Body of pancreas (tissue), 4 donors: ENCODE measurements at regions not wholly inside any gene's neighbourhood (a gene's known extent, or its start where the extent isn't known, plus 50 kb on each side); places are given as distances from the start of the nearest gene placed in this dataset.

Experiments
- ATAC-seq: fragments of 150-250 bp; one replicate; pipeline ENCODE4 v1.9.1; 2016
- DNase-seq, 4 donors: peaks; one replicate each; pipeline ENCODE4 v3.0.0-alpha.2; 2019
- H3K27ac ChIP-seq, 4 donors: fragments of 200-600 bp; sonication (generic); 1 replicate in 3 of 4; 2 replicates in 1 of 4; pipeline versions ENCODE4 v1.5.1 to v1.6.1; 2016 to 2019; ENCODE audit warnings: mild to moderate bottlenecking in 1 of 4, mixed read lengths in 1 of 4, moderate library complexity in 1 of 4
- H3K27me3 ChIP-seq, 2 donors: fragments of 200-600 bp; sonication (generic); one replicate each; pipeline ENCODE4 v1.6.0; 2016; ENCODE audit warnings: mild to moderate bottlenecking in 1 of 2
- H3K36me3 ChIP-seq, 2 donors: fragments of 200-600 bp; sonication (generic); replicated peaks in 1 of 2; 2 replicates each; pipeline ENCODE4 v1.5.1; 2016; ENCODE audit warnings: low read depth in 2 of 2; ENCODE audit not compliant: insufficient read depth in 1 of 2
- H3K4me1 ChIP-seq: fragments of 200-600 bp; sonication (generic); one replicate; pipeline ENCODE4 v1.6.0; 2016
- H3K4me3 ChIP-seq, 2 donors: fragments of 200-600 bp; sonication (generic); 1 replicate in 1 of 2; 2 replicates in 1 of 2; pipeline ENCODE4 v1.5.1; 2016 to 2019
- H3K9me3 ChIP-seq, 3 donors: fragments of 200-600 bp; sonication (generic); 1 replicate in 2 of 3; 2 replicates in 1 of 3; pipeline ENCODE4 v1.5.1; 2016
- CTCF ChIP-seq, 7 experiments: fragments of 450-650 bp in 4 of 7; fragments of 200-600 bp in 3 of 7; sonication (generic) in 3 of 7; IDR thresholded peaks; one replicate each; pipeline ENCODE4 v1.5.1; 2016 to 2019; ENCODE audit warnings: antibody characterized with exemption in 7 of 7
- POLR2A ChIP-seq, 3 donors: fragments of 450-650 bp; IDR thresholded peaks; one replicate each; pipeline ENCODE4 v1.6.1; 2016; ENCODE audit warnings: antibody characterized with exemption in 3 of 3, mild to moderate bottlenecking in 2 of 3
- WGBS, 2 donors: methylation state at CpG; one replicate each; pipeline ENCODE4 v1.1.5; 2017; 5-methylcytosine and 5-hydroxymethylcytosine counted together
- intact Hi-C: fragments of 100-400 bp; cut with DNase I; formaldehyde crosslinking; loops from one replicate; pipeline ENCODE4 v1.15.1; 2023

GRCh38 chr18:27313678-27314077 lies 128.6 kb upstream of the CHST9 start:
- H3K4me3 ChIP-seq: no peak overlapping the region
- DNase-seq (no peak), ATAC-seq (no peak)
- no peaks in the 10 kb centered on the region for H3K27me3 ChIP-seq
- H3K27ac ChIP-seq: no peak overlapping the region
- no peaks in the 10 kb centered on the region for H3K4me1 ChIP-seq
- TF ChIP-seq CTCF (IDR thresholded peaks at IDR 0.05): no peak
- no peak for TF ChIP-seq POLR2A (IDR thresholded peaks at IDR 0.05)
- H3K9me3 ChIP-seq: no peaks in the 10 kb centered on the region
- intact Hi-C loops: no loop called here
- WGBS, 2 donors: 21 to 28% methylated on average over 1 of the region's 1 CpG
- no peaks in the 10 kb centered on the region for H3K36me3 ChIP-seq

- WGBS, 2 donors: 63 to 65% methylated on average over 1 of the region's 1 CpG
- H3K9me3 ChIP-seq: no peaks in the 10 kb centered on the region
- no peaks in the 10 kb centered on the region for H3K27me3 ChIP-seq
- no peak for DNase-seq
- no peak overlapping the region for H3K4me3 ChIP-seq
- no peaks in the 10 kb centered on the region for H3K36me3 ChIP-seq
- H3K4me1 ChIP-seq: no peaks in the 10 kb centered on the region
- no peak for TF ChIP-seq POLR2A (IDR thresholded peaks at IDR 0.05)
- no peak for TF ChIP-seq CTCF (IDR thresholded peaks at IDR 0.05)
- no peak overlapping the region for H3K27ac ChIP-seq
- ATAC-seq: no peak
- intact Hi-C loops: no loop called here
These were observed 127.7 kb upstream of the CHST9 start for GRCh38 chr18:27312853-27313252.

GRCh38 chr18:27312153-27312552 lies 127.0 kb upstream of the CHST9 start:
- no peak for DNase-seq
- Histone ChIP-seq H3K4me3 (no peak overlapping the region), H3K9me3 (no peaks in the 10 kb centered on the region), H3K27me3 (no peaks in the 10 kb centered on the region), H3K27ac (no peak overlapping the region), H3K4me1 (no peaks in the 10 kb centered on the region), H3K36me3 (no peaks in the 10 kb centered on the region)
- no peak for ATAC-seq
- TF ChIP-seq POLR2A (IDR thresholded peaks at IDR 0.05): no peak
- WGBS, 2 donors: 27 to 50% methylated on average over 1 of the region's 1 CpG
- intact Hi-C loops: no loop called here

GRCh38 chr18:27311114-27311513 lies 126.0 kb upstream of the CHST9 start:
- no peak for DNase-seq
- Histone ChIP-seq H3K27ac (no peak overlapping the region), H3K36me3 (no peaks in the 10 kb centered on the region), H3K9me3 (no peaks in the 10 kb centered on the region), H3K4me1 (no peaks in the 10 kb centered on the region), H3K27me3 (no peaks in the 10 kb centered on the region), H3K4me3 (no peak overlapping the region)
- no peak for TF ChIP-seq CTCF (IDR thresholded peaks at IDR 0.05)
- no peak for TF ChIP-seq POLR2A (IDR thresholded peaks at IDR 0.05)
- intact Hi-C loops: no loop called here
- WGBS, 2 donors: 79 to 90% methylated on average over 2 of the region's 2 CpGs
- no peak for ATAC-seq

- Histone ChIP-seq H3K9me3 (no peaks in the 10 kb centered on the region), H3K4me3 (no peak overlapping the region), H3K36me3 (no peaks in the 10 kb centered on the region), H3K27me3 (no peaks in the 10 kb centered on the region), H3K27ac (no peak overlapping the region), H3K4me1 (no peaks in the 10 kb centered on the region)
- TF ChIP-seq POLR2A (IDR thresholded peaks at IDR 0.05) (no peak), CTCF (IDR thresholded peaks at IDR 0.05) (no peak)
- ATAC-seq: no peak
- no peak for DNase-seq
- 34 to 37% methylated on average over 5 of the region's 5 CpGs for WGBS, 2 donors
- intact Hi-C loops: loop anchor here (5.0 kb wide), 1 partner anchor 244 kb away; no protein-coding TSS in a partner anchor
These were observed 116.7 kb upstream of the CHST9 start for GRCh38 chr18:27301615-27302378.
